K562 (cell line): ENCODE measurements at regions not wholly inside any gene's neighbourhood (a gene's known extent, or its start where the extent isn't known, plus 50 kb on each side); places are given as distances from the start of the nearest gene placed in this dataset.

Experiments used
- ATF1 ChIP-seq, 2 experiments: fragments of 450-650 bp in 1 of 2; IDR thresholded peaks; 2 replicates each; pipeline ENCODE4 v1.6.1; 2016; ENCODE audit warnings: missing compliant biosample characterization in 1 of 2, missing genetic modification characterization in 1 of 2
- CHD4 ChIP-seq: fragments of 200-600 bp; sonication (generic); IDR thresholded peaks from 3 replicates; pipeline ENCODE4 v1.6.1; 2012; ENCODE audit warnings: low read depth, mild to moderate bottlenecking, mixed read lengths, low read length, inconsistent platforms; ENCODE audit not compliant: insufficient read depth, insufficient replicate concordance, poor library complexity, severe bottlenecking
- EGR1 ChIP-seq: fragments of 450-650 bp; conservative IDR thresholded peaks from 2 replicates; pipeline ENCODE4 v1.6.1; 2017; ENCODE audit warnings: mild to moderate bottlenecking
- ELF2 ChIP-seq: fragments of 250-450 bp; sonication (Bioruptor Pico); IDR thresholded peaks from 2 replicates; pipeline ENCODE4 v1.5.0; 2021; ENCODE audit warnings: mild to moderate bottlenecking
- MBD1 ChIP-seq: fragments of 250-450 bp; sonication (Bioruptor Pico); IDR thresholded peaks from 2 replicates; pipeline ENCODE4 v1.8.0; 2022; ENCODE audit warnings: inconsistent platforms
- MGA ChIP-seq: fragments of 450-650 bp; IDR thresholded peaks from 2 replicates; pipeline ENCODE4 v1.6.1; 2016; ENCODE audit warnings: mild to moderate bottlenecking, moderate library complexity
- MLLT1 ChIP-seq, 2 experiments: fragments of 450-650 bp; IDR thresholded peaks; 2 replicates each; pipeline ENCODE4 v1.6.1; 2016
- ZBTB17 ChIP-seq: fragments of 450-650 bp; formaldehyde crosslinking; IDR thresholded peaks from 2 replicates; pipeline ENCODE4 v1.4.0; 2020; ENCODE audit warnings: mild to moderate bottlenecking
- ZFP30 ChIP-seq: fragments of 250-450 bp; sonication (Bioruptor Pico); IDR thresholded peaks from 2 replicates; pipeline ENCODE4 v1.8.0; 2022; ENCODE audit warnings: moderate library complexity, mild to moderate bottlenecking, inconsistent platforms, borderline replicate concordance
- ZNF174 ChIP-seq: fragments of 250-450 bp; sonication (Bioruptor Pico); IDR thresholded peaks from 2 replicates; pipeline ENCODE4 v1.4.0; 2020; ENCODE audit warnings: mild to moderate bottlenecking
- ZNF212 ChIP-seq: fragments of 450-650 bp; formaldehyde crosslinking; IDR thresholded peaks from 2 replicates; pipeline ENCODE4 v1.4.0; 2020; ENCODE audit warnings: mild to moderate bottlenecking
- ZSCAN32 ChIP-seq: fragments of 450-650 bp; formaldehyde crosslinking; IDR thresholded peaks from 2 replicates; pipeline ENCODE4 v1.4.0; 2020; ENCODE audit warnings: mild to moderate bottlenecking, moderate library complexity

GRCh38 chr2:55099878-55100820 lies 49.9 kb upstream of the RTN4 start (continued):
- TF ChIP-seq MGA (no peak), ZSCAN32 (peak; percentile 99), MLLT1 (IDR thresholded peaks at IDR 0.05) (no peak), ZBTB17 (CRISPR knock-in tag) (no peak; the same call in 1 of the 2 replicates), ZNF212 (CRISPR knock-in tag) (no peak), ZFP30 (CRISPR knock-in tag) (no peak), ATF1 (CRISPR knock-in tag; IDR thresholded peaks at IDR 0.05) (no peak), ATF1 (tag; IDR thresholded peaks at IDR 0.05) (peak; percentile 36), ZNF174 (CRISPR knock-in tag) (no peak), CHD4 (no peak), MBD1 (CRISPR knock-in tag) (no peak), EGR1 (no peak), ELF2 (no peak)
